Upper lobe of left lung (tissue), 4 donors: ENCODE measurements at regions not wholly inside any gene's neighbourhood (a gene's known extent, or its start where the extent isn't known, plus 50 kb on each side); places are given as distances from the start of the nearest gene placed in this dataset.

Source experiments
- CTCF ChIP-seq, 6 experiments: fragments of 450-650 bp in 4 of 6; fragments of 200-600 bp in 2 of 6; sonication (generic) in 2 of 6; IDR thresholded peaks; one replicate each; pipeline ENCODE4 v1.5.1; 2016 to 2019; ENCODE audit warnings: antibody characterized with exemption in 6 of 6
- EP300 ChIP-seq, 4 donors: sonication (generic); formaldehyde crosslinking; IDR thresholded peaks; one replicate each; pipeline ENCODE4 v1.5.1; 2017; ENCODE audit warnings: antibody characterized with exemption in 4 of 4, control low read depth in 2 of 4
- POLR2A ChIP-seq, 4 donors: fragments of 450-650 bp; IDR thresholded peaks; one replicate each; pipeline ENCODE4 v1.5.1; 2016 to 2017; ENCODE audit warnings: antibody characterized with exemption in 4 of 4, mild to moderate bottlenecking in 2 of 4
- POLR2AphosphoS5 ChIP-seq, 2 donors: sonication (generic); formaldehyde crosslinking; IDR thresholded peaks; one replicate each; pipeline ENCODE4 v1.5.1; 2017; ENCODE audit warnings: antibody characterized with exemption in 2 of 2

DNA sequence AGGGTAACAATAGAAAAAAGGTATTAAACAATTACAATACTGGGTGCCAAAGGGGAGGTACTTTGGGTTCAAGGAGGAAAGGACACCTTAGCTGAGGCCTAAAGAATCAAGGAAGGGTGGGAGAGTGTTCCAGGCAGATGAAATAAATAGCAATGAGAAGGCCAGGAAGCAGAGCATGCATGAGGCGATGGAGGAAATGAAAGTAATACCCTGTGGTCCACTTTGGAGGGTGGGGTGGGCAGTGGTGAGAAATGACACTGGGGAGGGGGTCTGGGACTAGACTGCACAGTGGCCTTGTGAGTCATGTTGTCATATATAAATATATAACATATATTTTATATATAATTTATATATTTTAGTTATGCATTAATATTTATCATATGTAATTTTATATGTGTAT, 55.9 kb downstream of the BHLHE40 start:
- TF ChIP-seq EP300 (IDR thresholded peaks at IDR 0.05) = no peak
- no peak for TF ChIP-seq CTCF (IDR thresholded peaks at IDR 0.05)
- no peak for TF ChIP-seq POLR2A (IDR thresholded peaks at IDR 0.05)
- no peak for TF ChIP-seq POLR2AphosphoS5 (IDR thresholded peaks at IDR 0.05)
